WERI-Rb-1 (cell line): ENCODE measurements at regions not wholly inside any gene's neighbourhood (a gene's known extent, or its start where the extent isn't known, plus 50 kb on each side); places are given as distances from the start of the nearest gene placed in this dataset.

Experiments used
- DNase-seq: peaks from one replicate; pipeline ENCODE4 v3.0.0-alpha.2; 2020
- H3K27ac ChIP-seq: fragments of 250-450 bp; sonication (Bioruptor Pico); 2 replicates; pipeline ENCODE4 v1.5.1; 2020; ENCODE audit warnings: mild to moderate bottlenecking, moderate library complexity
- H3K27me3 ChIP-seq: fragments of 250-450 bp; sonication (Bioruptor Pico); 2 replicates; pipeline ENCODE4 v1.5.1; 2021; ENCODE audit warnings: mild to moderate bottlenecking, low read depth, moderate library complexity; ENCODE audit not compliant: insufficient read depth, severe bottlenecking
- H3K36me3 ChIP-seq: fragments of 250-450 bp; sonication (Bioruptor Pico); 2 replicates; pipeline ENCODE4 v1.5.1; 2020; ENCODE audit warnings: mild to moderate bottlenecking, moderate library complexity
- H3K4me3 ChIP-seq: 2 replicates; pipeline ENCODE4 v1.5.1; 2011; ENCODE audit warnings: low read depth, mild to moderate bottlenecking, control low read depth, low read length
- H3K9me3 ChIP-seq: fragments of 250-450 bp; sonication (Bioruptor Pico); 2 replicates; pipeline ENCODE4 v1.5.1; 2021; ENCODE audit warnings: mild to moderate bottlenecking, moderate library complexity; ENCODE audit not compliant: severe bottlenecking
- CTCF ChIP-seq: IDR thresholded peaks from 2 replicates; pipeline ENCODE4 v1.5.1; 2011; ENCODE audit warnings: low read depth, mild to moderate bottlenecking, control low read depth, inconsistent platforms, low read length

GRCh38 chr1:217106231-217106901 is 383.1 kb upstream of the ESRRG start:
- Histone ChIP-seq H3K27ac (no peak overlapping the region), H3K36me3 (no peaks in the 10 kb centered on the region), H3K9me3 (no peaks in the 10 kb centered on the region), H3K27me3 (no peaks in the 10 kb centered on the region), H3K4me3 (no peak overlapping the region)
- DNase-seq, result no peak
- no peak for TF ChIP-seq CTCF

- no peak overlapping the region for H3K4me3 ChIP-seq
- no peaks in the 10 kb centered on the region for H3K27me3 ChIP-seq
- no peaks in the 10 kb centered on the region for H3K36me3 ChIP-seq
- H3K27ac ChIP-seq, result no peak overlapping the region
- H3K9me3 ChIP-seq, result no peaks in the 10 kb centered on the region
- TF ChIP-seq CTCF, result no peak
- no peak for DNase-seq
These were observed 382.2 kb upstream of the ESRRG start for GRCh38 chr1:217105437-217105836.

GRCh38 chr1:217097819-217098218 is 374.6 kb upstream of the ESRRG start:
- no peak for TF ChIP-seq CTCF
- H3K9me3 ChIP-seq, result no peaks in the 10 kb centered on the region
- H3K27ac ChIP-seq, result no peak overlapping the region
- no peak overlapping the region for H3K4me3 ChIP-seq
- H3K36me3 ChIP-seq, result no peaks in the 10 kb centered on the region
- no peak for DNase-seq
- no peaks in the 10 kb centered on the region for H3K27me3 ChIP-seq

- Histone ChIP-seq H3K4me3 (no peak overlapping the region), H3K36me3 (no peaks in the 10 kb centered on the region), H3K27me3 (no peaks in the 10 kb centered on the region), H3K27ac (no peak overlapping the region), H3K9me3 (no peaks in the 10 kb centered on the region)
- no peak for TF ChIP-seq CTCF
- no peak for DNase-seq
These were observed 373.0 kb upstream of the ESRRG start for GRCh38 chr1:217096200-217096599.

GRCh38 chr1:217095050-217095622 is 371.9 kb upstream of the ESRRG start:
- Histone ChIP-seq H3K4me3 (no peak overlapping the region), H3K9me3 (no peaks in the 10 kb centered on the region), H3K27me3 (no peaks in the 10 kb centered on the region), H3K27ac (no peak overlapping the region), H3K36me3 (no peaks in the 10 kb centered on the region)
- no peak for DNase-seq
- no peak for TF ChIP-seq CTCF

- no peak overlapping the region for H3K27ac ChIP-seq
- no peaks in the 10 kb centered on the region for H3K27me3 ChIP-seq
- no peaks in the 10 kb centered on the region for H3K9me3 ChIP-seq
- H3K36me3 ChIP-seq, result no peaks in the 10 kb centered on the region
- TF ChIP-seq CTCF, result no peak
- H3K4me3 ChIP-seq, result no peak overlapping the region
- no peak for DNase-seq
These were observed 368.3 kb upstream of the ESRRG start for GRCh38 chr1:217091561-217091960.
